ENCODE measurements at regions not wholly inside any gene's neighbourhood (a gene's known extent, or its start where the extent isn't known, plus 50 kb on each side); places are given as distances from the start of the nearest gene placed in this dataset.

GRCh38 chr13:53110181-53110580 lies 81.6 kb downstream of the OLFM4 start:
- Mint-ChIP-seq H3K4me3 (no peak overlapping the region), H3K36me3 (no peaks in the 10 kb centered on the region), H3K27me3 (ENCODE audit: low read depth in 3 of 3) (peaks cover 0 to 1% (median 0%) of the 10 kb centered on the region in 3 donors), H3K9me3 (peaks cover 0 to 8% (median 3%) of the 10 kb centered on the region in 7 donors), H3K4me1 (no peaks in the 10 kb centered on the region), H3K27ac (no peak overlapping the region)
- Histone ChIP-seq H3K4me2 (replicated peaks; ENCODE audit: extremely low read depth, low read length, poor library complexity, severe bottlenecking) (no peak overlapping the region), H3K9me3 (replicated peaks in 1 of 2; ENCODE audit: control insufficient read depth in 1 of 2, insufficient read depth in 1 of 2, low read length in 2 of 2) (no peaks in the 10 kb centered on the region), H3K4me1 (ENCODE audit: control insufficient read depth in 1 of 2, insufficient read depth in 2 of 2, low read length in 2 of 2) (no peaks in the 10 kb centered on the region), H3K27me3 (ENCODE audit: control insufficient read depth in 2 of 2, insufficient read depth in 2 of 2, low read length in 2 of 2) (no peaks in the 10 kb centered on the region), H3K79me2 (ENCODE audit: insufficient read depth, low read length) (no peaks in the 10 kb centered on the region), H3K9ac (ENCODE audit: insufficient read depth, low read length, poor library complexity, severe bottlenecking) (no peak overlapping the region), H2AFZ (ENCODE audit: insufficient read depth, low read depth, low read length, poor library complexity, severe bottlenecking) (no peak overlapping the region), H3K36me3 (replicated peaks in 1 of 2; ENCODE audit: control insufficient read depth in 1 of 2, insufficient read depth in 2 of 2, low read length in 2 of 2) (no peaks in the 10 kb centered on the region), H3K4me3 (replicated peaks in 1 of 3; ENCODE audit: low read depth in 2 of 3, low read length in 3 of 3) (no peak overlapping the region), H3K27ac (ENCODE audit: low read depth in 1 of 2, low read length in 2 of 2) (no peak overlapping the region), H4K20me1 (ENCODE audit: insufficient read depth, low read length) (no peaks in the 10 kb centered on the region)
- no peak for TF ChIP-seq CTCF (IDR thresholded peaks at IDR 0.05)
- no peak for DNase-seq
- intact Hi-C loops (cut with micrococcal nuclease), result no loop called here
- WGBS (ENCODE audit: insufficient coverage), result 71% methylated on average over 2 of the region's 2 CpGs

GRCh38 chr13:53110614-53111013 lies 82.0 kb downstream of the OLFM4 start:
- peaks cover 0 to 1% (median 0%) of the 10 kb centered on the region in 3 donors for H3K27me3 Mint-ChIP-seq (ENCODE audit: low read depth in 3 of 3)
- H3K4me2 ChIP-seq (replicated peaks; ENCODE audit: extremely low read depth, low read length, poor library complexity, severe bottlenecking), result no peak overlapping the region

More at GRCh38 chr13:53110614-53111013, 82.0 kb downstream of the OLFM4 start:
- H3K4me1 ChIP-seq (ENCODE audit: control insufficient read depth in 1 of 2, insufficient read depth in 2 of 2, low read length in 2 of 2), result no peaks in the 10 kb centered on the region
- H3K27ac Mint-ChIP-seq, result no peak overlapping the region
- no peak overlapping the region for H3K27ac ChIP-seq (ENCODE audit: low read depth in 1 of 2, low read length in 2 of 2)
- H3K9ac ChIP-seq (ENCODE audit: insufficient read depth, low read length, poor library complexity, severe bottlenecking), result no peak overlapping the region
- H4K20me1 ChIP-seq (ENCODE audit: insufficient read depth, low read length), result no peaks in the 10 kb centered on the region
- no peak overlapping the region for H2AFZ ChIP-seq (ENCODE audit: insufficient read depth, low read depth, low read length, poor library complexity, severe bottlenecking)
- WGBS (ENCODE audit: insufficient coverage), result no CpG with 5 or more reads among the region's 4 CpGs
- H3K4me3 ChIP-seq (replicated peaks in 1 of 3; ENCODE audit: low read depth in 2 of 3, low read length in 3 of 3), result no peak overlapping the region
- TF ChIP-seq CTCF (IDR thresholded peaks at IDR 0.05), result no peak
- H3K4me1 Mint-ChIP-seq, result no peaks in the 10 kb centered on the region
- H3K36me3 ChIP-seq (replicated peaks in 1 of 2; ENCODE audit: control insufficient read depth in 1 of 2, insufficient read depth in 2 of 2, low read length in 2 of 2), result no peaks in the 10 kb centered on the region
- H3K9me3 ChIP-seq (replicated peaks in 1 of 2; ENCODE audit: control insufficient read depth in 1 of 2, insufficient read depth in 1 of 2, low read length in 2 of 2), result no peaks in the 10 kb centered on the region
- no peak for DNase-seq
- intact Hi-C loops (cut with micrococcal nuclease), result no loop called here
- H3K4me3 Mint-ChIP-seq, result no peak overlapping the region
- H3K27me3 ChIP-seq (ENCODE audit: control insufficient read depth in 2 of 2, insufficient read depth in 2 of 2, low read length in 2 of 2), result no peaks in the 10 kb centered on the region
- H3K79me2 ChIP-seq (ENCODE audit: insufficient read depth, low read length), result no peaks in the 10 kb centered on the region
- peaks cover 0 to 8% (median 3%) of the 10 kb centered on the region in 7 donors for H3K9me3 Mint-ChIP-seq
- H3K36me3 Mint-ChIP-seq, result no peaks in the 10 kb centered on the region
